K562 (cell line): ENCODE measurements at regions not wholly inside any gene's neighbourhood (a gene's known extent, or its start where the extent isn't known, plus 50 kb on each side); places are given as distances from the start of the nearest gene placed in this dataset.

Source experiments
- ATAC-seq: fragments of 200-7000 bp; cut with Tn5 transposase; 3 replicates; pipeline ENCODE4 v1.9.1; 2020; ENCODE audit warnings: moderate library complexity
- BruUV-seq: library from RNA; stranded (reverse); fragments of 400-500 nt; replicated peaks from 2 replicates; lab custom pipeline; 2021; lab: Mats Ljungman, UMichigan
- CTCF ChIA-PET: fragments of 300-600 bp; formaldehyde crosslinking; extraction: SDS; loops from one replicate; lab custom pipeline; 2021; ENCODE audit warnings: low intra/inter-chr PET ratio; lab: Yijun Ruan, JAX
- POLR2A ChIA-PET: fragments of 300-600, 350-650 bp; sonication (Branson Sonifier 250); formaldehyde crosslinking; extraction: SDS; loops from one replicate; lab custom pipeline; 2021; ENCODE audit warnings: antibody characterized with exemption, inconsistent platforms; lab: Yijun Ruan, JAX
- DNase-seq, 4 experiments: peaks; one replicate each; pipeline versions ENCODE4 v3.0.0 to v3.0.0-alpha.2; 2011 to 2018; ENCODE audit warnings: low spot score in 3 of 4, mixed read lengths in 3 of 4; ENCODE audit errors: extremely low read depth in 1 of 4
- FAIRE-seq: peaks from 2 replicates; lab custom pipeline; 2011; peaks lifted over from hg19 to GRCh38; lab: Jason Lieb, UNC
- H2AFZ ChIP-seq: 2 replicates; pipeline ENCODE4 v1.6.0; 2011; ENCODE audit warnings: low read depth, low read length, control low read depth, inconsistent platforms
- H3K27ac ChIP-seq: fragments of 200-600 bp; 3 replicates; pipeline ENCODE4 v1.8.0; 2011; ENCODE audit warnings: low read depth, mild to moderate bottlenecking, control low read depth, inconsistent platforms, low read length, moderate library complexity, mixed read lengths; ENCODE audit errors: extremely low read depth
- H3K27me3 ChIP-seq, 2 experiments: fragments of 300-600 bp in 1 of 2; 2 replicates in 1 of 2; 3 replicates in 1 of 2; pipeline versions ENCODE4 v1.6.0 to v1.8.0; 2011; ENCODE audit warnings: inconsistent platforms in 2 of 2, low read length in 2 of 2, mild to moderate bottlenecking in 1 of 2, mixed read lengths in 1 of 2, moderate library complexity in 1 of 2; ENCODE audit not compliant: control insufficient read depth in 2 of 2, insufficient read depth in 2 of 2
- H3K36me3 ChIP-seq: fragments of 300-600 bp; 3 replicates; pipeline ENCODE4 v1.8.0; 2011; ENCODE audit warnings: mild to moderate bottlenecking, low read length, inconsistent platforms; ENCODE audit not compliant: control insufficient read depth, insufficient read depth
- H3K4me1 ChIP-seq, 2 experiments: fragments of 200-600 bp in 1 of 2; replicated peaks in 1 of 2; 2 replicates in 1 of 2; 3 replicates in 1 of 2; pipeline versions ENCODE4 v1.5.1 to v1.8.0; 2011; ENCODE audit warnings: inconsistent platforms in 2 of 2, low read length in 2 of 2, mild to moderate bottlenecking in 1 of 2, mixed read lengths in 1 of 2, moderate library complexity in 1 of 2; ENCODE audit not compliant: control insufficient read depth in 2 of 2, insufficient read depth in 2 of 2
- H3K4me2 ChIP-seq: 2 replicates; pipeline ENCODE4 v1.6.1; 2011; ENCODE audit warnings: low read length, control low read depth, inconsistent platforms, mixed read lengths; ENCODE audit not compliant: insufficient read depth
- H3K4me3 ChIP-seq: fragments of 200-600 bp; sonication (generic), shearing (Covaris generic); 2 replicates; pipeline ENCODE4 v1.5.1; 2016; ENCODE audit warnings: control low read depth, inconsistent platforms
- H3K79me2 ChIP-seq: fragments of 200-600 bp; 3 replicates; pipeline ENCODE4 v1.8.0; 2011; ENCODE audit warnings: low read length, inconsistent platforms; ENCODE audit not compliant: control insufficient read depth, insufficient read depth
- H3K9ac ChIP-seq, 2 experiments: 2 replicates each; pipeline versions ENCODE4 v1.6.0 to v1.6.1; 2011; ENCODE audit warnings: low read depth in 2 of 2, low read length in 2 of 2, control low read depth in 1 of 2, inconsistent platforms in 1 of 2, mild to moderate bottlenecking in 1 of 2, mixed read lengths in 1 of 2; ENCODE audit not compliant: insufficient read depth in 1 of 2
- H3K9me1 ChIP-seq: one replicate; pipeline ENCODE4 v1.6.0; 2011; ENCODE audit warnings: inconsistent platforms, mild to moderate bottlenecking, low read length, moderate library complexity; ENCODE audit not compliant: control insufficient read depth, insufficient read depth
- H3K9me3 ChIP-seq: replicated peaks from 2 replicates; pipeline ENCODE4 v1.5.1; 2011; ENCODE audit warnings: low read depth, low read length, inconsistent platforms; ENCODE audit not compliant: control insufficient read depth, insufficient read depth
- H4K20me1 ChIP-seq: replicated peaks from 2 replicates; pipeline ENCODE4 v1.6.1; 2011; ENCODE audit warnings: low read length, inconsistent platforms, mixed read lengths; ENCODE audit not compliant: control insufficient read depth, insufficient read depth
- HCFC1 ChIP-seq: IDR thresholded peaks from 2 replicates; pipeline ENCODE4 v1.6.1; 2012; ENCODE audit warnings: low read depth, low read length, improper control_type of control experiment
- HLTF ChIP-seq: fragments of 450-650 bp; IDR thresholded peaks from 2 replicates; pipeline ENCODE4 v1.6.1; 2016
- ILF3 ChIP-seq: fragments of 450-650 bp; IDR thresholded peaks from 2 replicates; pipeline ENCODE4 v1.6.1; 2018; ENCODE audit warnings: antibody characterized with exemption, mild to moderate bottlenecking, moderate library complexity, borderline replicate concordance
- ZC3H11A ChIP-seq: IDR thresholded peaks from 2 replicates; pipeline ENCODE4 v1.6.1; 2012; ENCODE audit warnings: low read depth, low read length, improper control_type of control experiment
- ZNF316 ChIP-seq: fragments of 450-650 bp; IDR thresholded peaks from 2 replicates; pipeline ENCODE4 v1.6.1; 2016
- ZNF584 ChIP-seq: fragments of 200-800 bp; sonication (Bioruptor generic); IDR thresholded peaks from 2 replicates; pipeline ENCODE4 v1.6.1; 2016; ENCODE audit warnings: low read depth, mild to moderate bottlenecking, missing genetic modification characterization, missing compliant biosample characterization
- ZNF766 ChIP-seq: fragments of 200-800 bp; sonication (Bioruptor generic); conservative IDR thresholded peaks from 2 replicates; pipeline ENCODE4 v1.6.1; 2016; ENCODE audit warnings: missing genetic modification characterization, missing compliant biosample characterization
- WGBS: fragments of 100-300 bp; shearing (Covaris generic); methylation state at CpG from one replicate; pipeline ENCODE4 v1.1.6; 2016; ENCODE audit warnings: low coverage, mixed read lengths; ENCODE audit not compliant: insufficient coverage; ENCODE audit errors: missing lambda C conversion rate; 5-methylcytosine and 5-hydroxymethylcytosine counted together
- in situ Hi-C: fragments of 300-500 bp; cut with MboI; formaldehyde crosslinking; loops from 4 replicates; pipeline ENCODE4 v1.15.0; 2018; ENCODE audit warnings: inconsistent platforms, mixed read lengths
- intact Hi-C: fragments of 100-400 bp; cut with micrococcal nuclease; formaldehyde crosslinking; loops from 2 replicates; pipeline ENCODE4 v1.14.2; 2022
- TF ChIP-seq, protein P1 (sequence below): sonication (generic); formaldehyde crosslinking; IDR thresholded peaks from 2 replicates; pipeline ENCODE4 v1.8.0; 2023; ENCODE audit warnings: missing genetic modification reagents, mild to moderate bottlenecking, borderline replicate concordance
- TF ChIP-seq, protein P2 (sequence below): sonication (generic); formaldehyde crosslinking; IDR thresholded peaks from 2 replicates; pipeline ENCODE4 v1.8.1; 2023; ENCODE audit warnings: mild to moderate bottlenecking, missing genetic modification reagents

DNA sequence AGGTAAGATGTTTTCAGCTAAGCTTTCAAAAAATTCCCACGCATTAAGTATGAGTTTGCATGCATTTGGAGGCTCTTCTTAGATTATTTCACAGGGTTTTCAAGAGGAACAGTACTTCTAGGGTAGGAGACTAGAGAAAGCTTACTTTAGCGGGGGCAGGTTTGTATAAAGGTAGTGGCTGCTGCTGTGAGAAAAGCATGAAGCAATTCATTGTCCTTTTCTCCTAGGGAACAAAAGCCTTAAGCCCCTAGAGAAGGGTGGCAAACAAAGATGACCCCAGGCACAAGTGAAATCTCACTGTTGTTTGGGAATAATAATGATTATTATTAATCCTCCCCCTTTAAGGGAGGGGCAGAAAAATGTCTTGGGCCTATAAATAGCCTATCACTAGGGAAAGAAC lies 310.7 kb downstream of the DIPK2A start (continued):
- TF ChIP-seq, protein P1, sequence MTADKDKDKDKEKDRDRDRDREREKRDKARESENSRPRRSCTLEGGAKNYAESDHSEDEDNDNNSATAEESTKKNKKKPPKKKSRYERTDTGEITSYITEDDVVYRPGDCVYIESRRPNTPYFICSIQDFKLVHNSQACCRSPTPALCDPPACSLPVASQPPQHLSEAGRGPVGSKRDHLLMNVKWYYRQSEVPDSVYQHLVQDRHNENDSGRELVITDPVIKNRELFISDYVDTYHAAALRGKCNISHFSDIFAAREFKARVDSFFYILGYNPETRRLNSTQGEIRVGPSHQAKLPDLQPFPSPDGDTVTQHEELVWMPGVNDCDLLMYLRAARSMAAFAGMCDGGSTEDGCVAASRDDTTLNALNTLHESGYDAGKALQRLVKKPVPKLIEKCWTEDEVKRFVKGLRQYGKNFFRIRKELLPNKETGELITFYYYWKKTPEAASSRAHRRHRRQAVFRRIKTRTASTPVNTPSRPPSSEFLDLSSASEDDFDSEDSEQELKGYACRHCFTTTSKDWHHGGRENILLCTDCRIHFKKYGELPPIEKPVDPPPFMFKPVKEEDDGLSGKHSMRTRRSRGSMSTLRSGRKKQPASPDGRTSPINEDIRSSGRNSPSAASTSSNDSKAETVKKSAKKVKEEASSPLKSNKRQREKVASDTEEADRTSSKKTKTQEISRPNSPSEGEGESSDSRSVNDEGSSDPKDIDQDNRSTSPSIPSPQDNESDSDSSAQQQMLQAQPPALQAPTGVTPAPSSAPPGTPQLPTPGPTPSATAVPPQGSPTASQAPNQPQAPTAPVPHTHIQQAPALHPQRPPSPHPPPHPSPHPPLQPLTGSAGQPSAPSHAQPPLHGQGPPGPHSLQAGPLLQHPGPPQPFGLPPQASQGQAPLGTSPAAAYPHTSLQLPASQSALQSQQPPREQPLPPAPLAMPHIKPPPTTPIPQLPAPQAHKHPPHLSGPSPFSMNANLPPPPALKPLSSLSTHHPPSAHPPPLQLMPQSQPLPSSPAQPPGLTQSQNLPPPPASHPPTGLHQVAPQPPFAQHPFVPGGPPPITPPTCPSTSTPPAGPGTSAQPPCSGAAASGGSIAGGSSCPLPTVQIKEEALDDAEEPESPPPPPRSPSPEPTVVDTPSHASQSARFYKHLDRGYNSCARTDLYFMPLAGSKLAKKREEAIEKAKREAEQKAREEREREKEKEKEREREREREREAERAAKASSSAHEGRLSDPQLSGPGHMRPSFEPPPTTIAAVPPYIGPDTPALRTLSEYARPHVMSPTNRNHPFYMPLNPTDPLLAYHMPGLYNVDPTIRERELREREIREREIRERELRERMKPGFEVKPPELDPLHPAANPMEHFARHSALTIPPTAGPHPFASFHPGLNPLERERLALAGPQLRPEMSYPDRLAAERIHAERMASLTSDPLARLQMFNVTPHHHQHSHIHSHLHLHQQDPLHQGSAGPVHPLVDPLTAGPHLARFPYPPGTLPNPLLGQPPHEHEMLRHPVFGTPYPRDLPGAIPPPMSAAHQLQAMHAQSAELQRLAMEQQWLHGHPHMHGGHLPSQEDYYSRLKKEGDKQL (CRISPR knock-in tag): no peak
- TF ChIP-seq ZNF766 (CRISPR knock-in tag) (no peak), ZNF316 (no peak)

DNA sequence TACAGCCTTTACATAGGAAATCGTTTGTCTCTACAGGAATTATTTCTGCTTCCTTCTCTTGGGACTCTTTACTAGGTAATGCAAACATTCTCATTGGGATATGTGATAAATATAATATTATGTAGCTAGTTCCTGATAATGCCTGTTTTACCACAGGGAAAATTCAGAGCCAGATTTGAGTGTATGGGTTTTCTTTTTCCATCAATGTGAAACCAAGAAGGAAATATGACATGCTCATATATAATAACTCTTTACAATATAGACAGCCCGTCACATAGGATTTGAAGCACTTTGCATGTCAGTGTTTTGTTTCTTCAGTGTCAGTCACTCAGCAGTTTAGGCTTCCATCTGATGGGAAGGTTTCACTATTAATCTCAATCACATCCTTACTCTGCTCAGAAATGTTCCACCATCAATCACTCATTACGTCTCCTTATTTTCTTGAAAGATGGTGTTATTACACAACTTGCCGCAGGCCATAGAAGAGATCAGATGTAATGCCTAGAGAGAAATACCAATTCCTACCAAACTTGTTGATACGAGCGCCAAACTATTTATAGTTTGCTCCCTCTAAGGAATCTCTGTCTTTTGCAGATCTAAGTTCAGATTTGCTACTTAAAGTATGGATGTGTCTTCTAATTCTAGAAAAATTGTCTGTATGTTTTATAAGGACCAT lies 314.8 kb downstream of the DIPK2A start:
- FAIRE-seq (no peak), ATAC-seq (no peak), DNase-seq (no peak)
- Histone ChIP-seq H3K36me3 (no peaks in the 10 kb centered on the region), H3K9me3 (no peaks in the 10 kb centered on the region), H3K27me3 (no peaks in the 10 kb centered on the region), H3K4me3 (no peak overlapping the region), H3K4me1 (no peaks in the 10 kb centered on the region), H3K4me2 (no peak overlapping the region), H3K27ac (no peak overlapping the region), H2AFZ (no peak overlapping the region), H3K79me2 (no peaks in the 10 kb centered on the region), H3K9me1 (no peaks in the 10 kb centered on the region), H3K9ac (no peak overlapping the region), H4K20me1 (no peaks in the 10 kb centered on the region)
- POLR2A ChIA-PET: no interaction called here
- in situ Hi-C loops: no loop called here
- CTCF ChIA-PET: no interaction called here
- under 1% methylated on average over 6 of the region's 6 CpGs for WGBS
- intact Hi-C loops: loop anchor here (10.0 kb wide), 1 partner anchor 312 kb away; the partner anchor contains the start of gene DIPK2A
- no TSS peak for BruUV-seq
- TF ChIP-seq ZC3H11A (no peak), HCFC1 (no peak), ILF3 (no peak), HLTF (no peak), ZNF584 (CRISPR knock-in tag) (no peak)
- TF ChIP-seq, protein P2, sequence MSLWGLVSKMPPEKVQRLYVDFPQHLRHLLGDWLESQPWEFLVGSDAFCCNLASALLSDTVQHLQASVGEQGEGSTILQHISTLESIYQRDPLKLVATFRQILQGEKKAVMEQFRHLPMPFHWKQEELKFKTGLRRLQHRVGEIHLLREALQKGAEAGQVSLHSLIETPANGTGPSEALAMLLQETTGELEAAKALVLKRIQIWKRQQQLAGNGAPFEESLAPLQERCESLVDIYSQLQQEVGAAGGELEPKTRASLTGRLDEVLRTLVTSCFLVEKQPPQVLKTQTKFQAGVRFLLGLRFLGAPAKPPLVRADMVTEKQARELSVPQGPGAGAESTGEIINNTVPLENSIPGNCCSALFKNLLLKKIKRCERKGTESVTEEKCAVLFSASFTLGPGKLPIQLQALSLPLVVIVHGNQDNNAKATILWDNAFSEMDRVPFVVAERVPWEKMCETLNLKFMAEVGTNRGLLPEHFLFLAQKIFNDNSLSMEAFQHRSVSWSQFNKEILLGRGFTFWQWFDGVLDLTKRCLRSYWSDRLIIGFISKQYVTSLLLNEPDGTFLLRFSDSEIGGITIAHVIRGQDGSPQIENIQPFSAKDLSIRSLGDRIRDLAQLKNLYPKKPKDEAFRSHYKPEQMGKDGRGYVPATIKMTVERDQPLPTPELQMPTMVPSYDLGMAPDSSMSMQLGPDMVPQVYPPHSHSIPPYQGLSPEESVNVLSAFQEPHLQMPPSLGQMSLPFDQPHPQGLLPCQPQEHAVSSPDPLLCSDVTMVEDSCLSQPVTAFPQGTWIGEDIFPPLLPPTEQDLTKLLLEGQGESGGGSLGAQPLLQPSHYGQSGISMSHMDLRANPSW (CRISPR knock-in tag): no peak
